ENCODE measurements at regions not wholly inside any gene's neighbourhood (a gene's known extent, or its start where the extent isn't known, plus 50 kb on each side); places are given as distances from the start of the nearest gene placed in this dataset.

GRCh38 chr17:77879896-77880280 is 78.6 kb upstream of the TNRC6C start:
- TF ChIP-seq SP1 (IDR thresholded peaks at IDR 0.05) = no peak
- TF ChIP-seq HNF4G (IDR thresholded peaks at IDR 0.05) = no peak
- TF ChIP-seq, protein P1, sequence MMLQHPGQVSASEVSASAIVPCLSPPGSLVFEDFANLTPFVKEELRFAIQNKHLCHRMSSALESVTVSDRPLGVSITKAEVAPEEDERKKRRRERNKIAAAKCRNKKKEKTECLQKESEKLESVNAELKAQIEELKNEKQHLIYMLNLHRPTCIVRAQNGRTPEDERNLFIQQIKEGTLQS (IDR thresholded peaks at IDR 0.05) = no peak
- TF ChIP-seq MAX (IDR thresholded peaks at IDR 0.05) = no peak
- no peak for DNase-seq (ENCODE audit: low spot score)
- Histone ChIP-seq H3K4me3 (ENCODE audit: low read depth in 1 of 3, low read length in 3 of 3) (no peak overlapping the region), H3K27me3 (ENCODE audit: control insufficient read depth in 4 of 4, insufficient read depth in 4 of 4, low read length in 3 of 4) (no peaks in the 10 kb centered on the region), H3K9ac (ENCODE audit: low read depth in 1 of 2, low read length in 2 of 2) (no peak overlapping the region), H3K36me3 (ENCODE audit: control insufficient read depth in 4 of 4, insufficient read depth in 3 of 4, low read depth in 1 of 4, low read length in 3 of 4) (no peaks in the 10 kb centered on the region), H3K27ac (ENCODE audit: low read depth in 1 of 2, low read length in 2 of 2) (no peak overlapping the region), H3K9me3 (ENCODE audit: control insufficient read depth in 4 of 4, low read length in 3 of 4) (peaks cover 0 to 4% (median 0%) of the 10 kb centered on the region in 4 donors), H3K4me1 (ENCODE audit: control insufficient read depth in 4 of 4, insufficient read depth in 4 of 4, low read length in 3 of 4) (peaks cover 0 to 9% (median 7%) of the 10 kb centered on the region in 4 donors)
- 90% methylated on average over 9 of the region's 9 CpGs for WGBS

DNA sequence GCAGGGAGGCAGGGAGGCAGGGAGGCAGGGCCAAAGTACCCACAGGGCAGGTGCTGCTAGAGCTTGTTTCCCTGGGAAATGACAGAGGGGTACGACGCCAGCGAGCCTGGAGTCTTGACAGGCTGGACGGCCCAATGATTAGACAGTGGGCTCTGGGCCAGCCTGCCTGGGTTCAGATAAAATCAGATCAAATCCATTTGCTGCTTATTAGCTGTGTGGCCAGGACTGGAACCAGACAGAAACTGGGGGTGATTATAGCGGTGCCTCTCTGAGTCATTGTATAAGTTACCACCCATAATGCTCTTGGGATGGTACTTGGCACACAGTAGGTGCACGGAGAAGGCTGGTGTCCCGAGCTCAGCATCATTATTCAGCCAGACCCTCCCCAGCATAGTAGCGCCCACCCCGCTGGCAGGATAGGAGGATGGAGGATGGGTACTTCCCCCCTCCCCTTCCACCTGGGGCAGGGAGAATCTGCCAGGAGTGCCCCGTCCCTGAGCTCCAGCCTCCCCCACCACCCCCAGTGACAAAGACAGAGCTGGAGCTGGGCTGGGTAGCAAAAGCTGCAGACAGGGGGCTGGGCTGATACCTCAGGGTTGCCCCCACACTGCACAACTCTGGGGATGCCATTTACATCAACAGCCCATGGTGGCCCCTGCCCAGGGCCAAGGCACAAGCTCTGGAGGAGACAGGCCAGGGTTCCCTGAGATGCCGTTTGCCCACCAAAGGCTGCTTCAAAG is 77.6 kb upstream of the TNRC6C start:
- H3K9me3 ChIP-seq (ENCODE audit: control insufficient read depth in 4 of 4, low read length in 3 of 4) = peaks cover 0 to 2% (median 0%) of the 10 kb centered on the region in 4 donors
- 79% methylated on average over 11 of the region's 11 CpGs for WGBS
- H3K9ac ChIP-seq (ENCODE audit: low read depth in 1 of 2, low read length in 2 of 2) = no peak overlapping the region
- DNase-seq (ENCODE audit: low spot score) = no peak
- TF ChIP-seq, protein P2, sequence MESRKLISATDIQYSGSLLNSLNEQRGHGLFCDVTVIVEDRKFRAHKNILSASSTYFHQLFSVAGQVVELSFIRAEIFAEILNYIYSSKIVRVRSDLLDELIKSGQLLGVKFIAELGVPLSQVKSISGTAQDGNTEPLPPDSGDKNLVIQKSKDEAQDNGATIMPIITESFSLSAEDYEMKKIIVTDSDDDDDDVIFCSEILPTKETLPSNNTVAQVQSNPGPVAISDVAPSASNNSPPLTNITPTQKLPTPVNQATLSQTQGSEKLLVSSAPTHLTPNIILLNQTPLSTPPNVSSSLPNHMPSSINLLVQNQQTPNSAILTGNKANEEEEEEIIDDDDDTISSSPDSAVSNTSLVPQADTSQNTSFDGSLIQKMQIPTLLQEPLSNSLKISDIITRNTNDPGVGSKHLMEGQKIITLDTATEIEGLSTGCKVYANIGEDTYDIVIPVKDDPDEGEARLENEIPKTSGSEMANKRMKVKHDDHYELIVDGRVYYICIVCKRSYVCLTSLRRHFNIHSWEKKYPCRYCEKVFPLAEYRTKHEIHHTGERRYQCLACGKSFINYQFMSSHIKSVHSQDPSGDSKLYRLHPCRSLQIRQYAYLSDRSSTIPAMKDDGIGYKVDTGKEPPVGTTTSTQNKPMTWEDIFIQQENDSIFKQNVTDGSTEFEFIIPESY (IDR thresholded peaks at IDR 0.05) = no peak
- no peak for TF ChIP-seq HNF4A (conservative IDR thresholded peaks at IDR 0.05)
- no peak for TF ChIP-seq JUND (IDR thresholded peaks at IDR 0.05)
- TF ChIP-seq, protein P1 (IDR thresholded peaks at IDR 0.05) = no peak
- TF ChIP-seq GABPA (IDR thresholded peaks at IDR 0.05 in 1 of 2, conservative IDR thresholded peaks at IDR 0.05 in 1 of 2) = no peak
- TF ChIP-seq, protein P3, sequence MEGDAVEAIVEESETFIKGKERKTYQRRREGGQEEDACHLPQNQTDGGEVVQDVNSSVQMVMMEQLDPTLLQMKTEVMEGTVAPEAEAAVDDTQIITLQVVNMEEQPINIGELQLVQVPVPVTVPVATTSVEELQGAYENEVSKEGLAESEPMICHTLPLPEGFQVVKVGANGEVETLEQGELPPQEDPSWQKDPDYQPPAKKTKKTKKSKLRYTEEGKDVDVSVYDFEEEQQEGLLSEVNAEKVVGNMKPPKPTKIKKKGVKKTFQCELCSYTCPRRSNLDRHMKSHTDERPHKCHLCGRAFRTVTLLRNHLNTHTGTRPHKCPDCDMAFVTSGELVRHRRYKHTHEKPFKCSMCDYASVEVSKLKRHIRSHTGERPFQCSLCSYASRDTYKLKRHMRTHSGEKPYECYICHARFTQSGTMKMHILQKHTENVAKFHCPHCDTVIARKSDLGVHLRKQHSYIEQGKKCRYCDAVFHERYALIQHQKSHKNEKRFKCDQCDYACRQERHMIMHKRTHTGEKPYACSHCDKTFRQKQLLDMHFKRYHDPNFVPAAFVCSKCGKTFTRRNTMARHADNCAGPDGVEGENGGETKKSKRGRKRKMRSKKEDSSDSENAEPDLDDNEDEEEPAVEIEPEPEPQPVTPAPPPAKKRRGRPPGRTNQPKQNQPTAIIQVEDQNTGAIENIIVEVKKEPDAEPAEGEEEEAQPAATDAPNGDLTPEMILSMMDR (IDR thresholded peaks at IDR 0.05; ENCODE audit: low read depth, low read length, missing input control) = no peak
- no peak for TF ChIP-seq RAD21 (IDR thresholded peaks at IDR 0.05)
- no peak for TF ChIP-seq REST (IDR thresholded peaks at IDR 0.05)
- no peak for TF ChIP-seq RXRA (IDR thresholded peaks at IDR 0.05)
- no peaks in the 10 kb centered on the region for H3K27me3 ChIP-seq (ENCODE audit: control insufficient read depth in 4 of 4, insufficient read depth in 4 of 4, low read length in 3 of 4)
- peaks cover 0 to 9% (median 7%) of the 10 kb centered on the region in 4 donors for H3K4me1 ChIP-seq (ENCODE audit: control insufficient read depth in 4 of 4, insufficient read depth in 4 of 4, low read length in 3 of 4)
- peak overlapping the region; percentile 38 to 47 for H3K27ac ChIP-seq (ENCODE audit: low read depth in 1 of 2, low read length in 2 of 2)
- H3K36me3 ChIP-seq (ENCODE audit: control insufficient read depth in 4 of 4, insufficient read depth in 3 of 4, low read depth in 1 of 4, low read length in 3 of 4) = no peaks in the 10 kb centered on the region
- H3K4me3 ChIP-seq (ENCODE audit: low read depth in 1 of 3, low read length in 3 of 3) = no peak overlapping the region

Measured in liver (tissue), 8 donors.